ENCODE measurements at regions not wholly inside any gene's neighbourhood (a gene's known extent, or its start where the extent isn't known, plus 50 kb on each side); places are given as distances from the start of the nearest gene placed in this dataset.
"Not testable (repeated sequence)": the region's sequence is repeated elsewhere in the genome, so short reads cannot be mapped to it uniquely, and the experiment has no call there.

DNA sequence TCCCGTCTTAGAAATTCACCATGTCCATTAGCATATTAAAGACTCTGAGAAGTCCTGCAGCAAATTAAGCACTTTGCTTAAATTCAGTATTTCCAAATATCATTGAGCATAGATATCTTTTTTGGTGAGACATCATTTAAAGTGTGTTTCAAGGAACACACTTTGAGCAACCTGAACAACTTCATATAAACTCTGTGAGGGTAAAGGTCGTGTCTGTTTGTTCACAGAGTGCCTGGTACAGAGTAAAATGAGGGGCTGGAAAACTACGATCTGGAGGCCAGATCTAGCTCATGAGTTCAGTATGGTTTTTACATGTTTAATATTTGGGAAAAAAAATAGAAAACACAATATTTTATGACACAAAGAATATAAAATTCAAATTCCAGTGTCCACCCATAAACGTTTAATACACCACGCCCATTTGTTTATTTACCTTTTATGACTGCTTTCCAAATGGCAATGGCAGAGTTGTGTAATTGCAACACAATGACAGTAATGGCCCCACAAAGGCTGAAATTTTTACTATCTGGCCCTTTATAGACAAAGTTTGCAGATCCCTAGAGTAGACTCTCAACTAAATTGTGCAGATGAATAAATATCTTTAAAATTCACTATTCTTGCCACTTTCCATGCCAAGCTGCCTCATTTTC, 67.4 kb downstream of the SNTN start:
- WGBS, 5 donors: 64 to 74% (median 71%) methylated on average over 5 of the region's 5 CpGs
- intact Hi-C loops (cut with DNase I; ENCODE audit: low total_unique reads): no loop called here

DNA sequence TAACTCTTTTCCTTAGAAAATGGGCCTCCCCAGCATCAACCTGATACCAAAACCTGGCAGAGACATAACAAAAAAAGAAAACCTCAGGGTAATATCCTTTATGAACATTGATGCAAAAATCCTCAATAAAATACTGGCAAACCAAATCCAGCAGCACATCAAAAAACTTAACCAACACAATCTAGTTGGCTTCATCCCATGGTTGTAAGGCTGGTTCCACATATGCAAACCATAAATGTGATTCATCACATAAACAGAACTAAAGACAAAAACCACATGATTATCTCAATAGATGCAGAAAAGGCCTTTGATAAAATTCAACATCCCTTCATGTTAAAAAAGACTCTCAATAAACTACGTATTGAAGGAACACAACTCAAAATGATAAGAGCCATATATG, 68.5 kb downstream of the SNTN start:
- H3K4me1 ChIP-seq; H3K36me3 ChIP-seq; H3K4me3 ChIP-seq; H3K27ac ChIP-seq; H3K27me3 ChIP-seq; intact Hi-C loops (cut with DNase I; ENCODE audit: low total_unique reads); DNase-seq: not testable (repeated sequence)
- H3K9me3 ChIP-seq: peaks cover 0 to 12% (median 0%) of the 10 kb centered on the region in 4 donors
- 75 to 91% (median 80%) methylated on average over 1 of the region's 1 CpG for WGBS, 5 donors

More for the DNA sequence above, 67.4 kb downstream of the SNTN start:
- Histone ChIP-seq H3K27me3 (no peaks in the 10 kb centered on the region), H3K4me1 (no peaks in the 10 kb centered on the region), H3K36me3 (no peaks in the 10 kb centered on the region), H3K27ac (no peak overlapping the region), H3K4me3 (no peak overlapping the region), H3K9me3 (peaks cover 0 to 12% (median 0%) of the 10 kb centered on the region in 4 donors)
- TF ChIP-seq CTCF (IDR thresholded peaks at IDR 0.05) (no peak), POLR2AphosphoS5 (IDR thresholded peaks at IDR 0.05) (no peak), POLR2A (IDR thresholded peaks at IDR 0.05) (no peak), EP300 (IDR thresholded peaks at IDR 0.05) (no peak)
- DNase-seq: no peak

- TF ChIP-seq POLR2AphosphoS5 (IDR thresholded peaks at IDR 0.05): no peak
- no peak for TF ChIP-seq POLR2A (IDR thresholded peaks at IDR 0.05)
- TF ChIP-seq EP300 (IDR thresholded peaks at IDR 0.05): no peak
- no peak for TF ChIP-seq CTCF (IDR thresholded peaks at IDR 0.05)
- 44 to 65% (median 46%) methylated on average over 3 of the region's 3 CpGs for WGBS, 5 donors
- intact Hi-C loops (cut with DNase I; ENCODE audit: low total_unique reads): no loop called here
- Histone ChIP-seq H3K4me3 (no peak overlapping the region), H3K27ac (no peak overlapping the region), H3K27me3 (no peaks in the 10 kb centered on the region), H3K9me3 (peaks cover 0 to 12% (median 0%) of the 10 kb centered on the region in 4 donors), H3K36me3 (no peaks in the 10 kb centered on the region), H3K4me1 (no peaks in the 10 kb centered on the region)
- DNase-seq: peak in 1 of 2 donors; percentile 8
Observed at GRCh38 chr3:63724987-63725386, 72.5 kb downstream of the SNTN start.

DNA sequence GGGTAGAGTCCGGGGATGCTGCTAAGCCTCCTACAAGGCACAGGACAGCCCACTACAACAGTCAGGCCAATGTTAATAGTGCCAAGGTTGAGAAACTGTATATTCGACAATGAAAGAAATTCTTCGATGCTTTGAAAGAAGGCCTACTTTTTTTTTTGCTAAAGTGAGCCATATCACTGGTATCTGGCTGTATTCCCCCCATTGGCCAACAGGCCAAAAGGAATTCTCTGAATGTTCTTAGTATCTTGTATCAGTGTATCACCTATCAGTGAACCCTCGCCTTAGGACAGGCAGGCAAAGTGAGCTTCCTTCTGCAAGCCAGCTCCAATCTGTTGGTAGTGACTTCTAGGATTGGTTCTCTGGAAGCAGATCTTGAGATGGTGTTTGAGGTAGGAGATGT, 74.2 kb downstream of the SNTN start:
- Histone ChIP-seq H3K27ac (no peak overlapping the region), H3K9me3 (peaks cover 0 to 7% (median 0%) of the 10 kb centered on the region in 4 donors), H3K4me1 (no peaks in the 10 kb centered on the region), H3K4me3 (no peak overlapping the region), H3K36me3 (no peaks in the 10 kb centered on the region), H3K27me3 (no peaks in the 10 kb centered on the region)
- no peak for TF ChIP-seq CTCF (IDR thresholded peaks at IDR 0.05)
- TF ChIP-seq EP300 (IDR thresholded peaks at IDR 0.05): no peak
- TF ChIP-seq POLR2A (IDR thresholded peaks at IDR 0.05): no peak
- TF ChIP-seq POLR2AphosphoS5 (IDR thresholded peaks at IDR 0.05): no peak
- intact Hi-C loops (cut with DNase I; ENCODE audit: low total_unique reads): no loop called here
- DNase-seq: no peak
- 93 to 97% (median 94%) methylated on average over 4 of the region's 4 CpGs for WGBS, 5 donors

- TF ChIP-seq POLR2AphosphoS5 (IDR thresholded peaks at IDR 0.05) (no peak), EP300 (IDR thresholded peaks at IDR 0.05) (no peak), CTCF (IDR thresholded peaks at IDR 0.05) (no peak), POLR2A (IDR thresholded peaks at IDR 0.05) (no peak)
- Histone ChIP-seq H3K36me3 (no peaks in the 10 kb centered on the region), H3K4me1 (no peaks in the 10 kb centered on the region), H3K27ac (no peak overlapping the region), H3K27me3 (no peaks in the 10 kb centered on the region), H3K4me3 (no peak overlapping the region), H3K9me3 (peaks cover 0 to 3% (median 0%) of the 10 kb centered on the region in 4 donors)
- intact Hi-C loops (cut with DNase I; ENCODE audit: low total_unique reads): no loop called here
- no peak for DNase-seq
Observed at GRCh38 chr3:63727233-63727632, 74.8 kb downstream of the SNTN start.
